ENCODE measurements at regions not wholly inside any gene's neighbourhood (a gene's known extent, or its start where the extent isn't known, plus 50 kb on each side); places are given as distances from the start of the nearest gene placed in this dataset.

- Mint-ChIP-seq H3K4me3 (no peak overlapping the region), H3K27me3 (no peaks in the 10 kb centered on the region), H3K4me1 (no peaks in the 10 kb centered on the region), H3K27ac (no peak overlapping the region), H3K36me3 (no peaks in the 10 kb centered on the region), H3K9me3 (peaks cover 0 to 6% (median 0%) of the 10 kb centered on the region in 8 donors)
- Histone ChIP-seq H3K27ac (ENCODE audit: low read depth, low read length) (no peak overlapping the region), H3K9me3 (ENCODE audit: control insufficient read depth in 1 of 2, low read length in 2 of 2) (no peaks in the 10 kb centered on the region), H3K4me1 (ENCODE audit: insufficient read depth, low read length) (no peaks in the 10 kb centered on the region), H3K27me3 (ENCODE audit: insufficient read depth, low read length) (no peaks in the 10 kb centered on the region), H3K36me3 (ENCODE audit: insufficient read depth, low read length) (no peaks in the 10 kb centered on the region), H3K4me3 (ENCODE audit: low read length in 2 of 2) (no peak overlapping the region)
- POLR2A ChIA-PET (ENCODE audit: partially characterized antibody): no interaction called here
- CTCF ChIA-PET (ENCODE audit: partially characterized antibody): no interaction called here
- DNase-seq: no peak
- intact Hi-C loops (cut with micrococcal nuclease): no loop called here
Measured at GRCh38 chr18:6600667-6601167, 128.8 kb upstream of the ARHGAP28 start.

GRCh38 chr18:6601241-6601640 lies 128.3 kb upstream of the ARHGAP28 start:
- ChIA-PET CTCF (ENCODE audit: partially characterized antibody) (no interaction called here), POLR2A (ENCODE audit: partially characterized antibody) (no interaction called here)
- Mint-ChIP-seq H3K4me1 (no peaks in the 10 kb centered on the region), H3K36me3 (no peaks in the 10 kb centered on the region), H3K4me3 (no peak overlapping the region), H3K27me3 (no peaks in the 10 kb centered on the region), H3K9me3 (peaks cover 0 to 7% (median 0%) of the 10 kb centered on the region in 8 donors), H3K27ac (no peak overlapping the region)
- Histone ChIP-seq H3K27me3 (ENCODE audit: insufficient read depth, low read length) (no peaks in the 10 kb centered on the region), H3K4me1 (ENCODE audit: insufficient read depth, low read length) (no peaks in the 10 kb centered on the region), H3K27ac (ENCODE audit: low read depth, low read length) (no peak overlapping the region), H3K9me3 (ENCODE audit: control insufficient read depth in 1 of 2, low read length in 2 of 2) (no peaks in the 10 kb centered on the region), H3K36me3 (ENCODE audit: insufficient read depth, low read length) (no peaks in the 10 kb centered on the region), H3K4me3 (ENCODE audit: low read length in 2 of 2) (no peak overlapping the region)
- intact Hi-C loops (cut with micrococcal nuclease): no loop called here
- no peak for DNase-seq

- no peaks in the 10 kb centered on the region for H3K4me1 ChIP-seq (ENCODE audit: insufficient read depth, low read length)
- H3K27me3 ChIP-seq (ENCODE audit: insufficient read depth, low read length): no peaks in the 10 kb centered on the region
- Mint-ChIP-seq H3K36me3 (no peaks in the 10 kb centered on the region), H3K9me3 (peaks cover 0 to 7% (median 0%) of the 10 kb centered on the region in 8 donors), H3K4me3 (no peak overlapping the region), H3K4me1 (no peaks in the 10 kb centered on the region), H3K27me3 (no peaks in the 10 kb centered on the region), H3K27ac (no peak overlapping the region)
- intact Hi-C loops (cut with micrococcal nuclease): no loop called here
- CTCF ChIA-PET (ENCODE audit: partially characterized antibody): interaction anchor here (1.4 kb wide), 1 partner anchor 10 kb away, joined by 3 read pairs; no protein-coding TSS in a partner anchor
- no peak overlapping the region for H3K4me3 ChIP-seq (ENCODE audit: low read length in 2 of 2)
- H3K36me3 ChIP-seq (ENCODE audit: insufficient read depth, low read length): no peaks in the 10 kb centered on the region
- no peak for DNase-seq
- no peak overlapping the region for H3K27ac ChIP-seq (ENCODE audit: low read depth, low read length)
- H3K9me3 ChIP-seq (ENCODE audit: control insufficient read depth in 1 of 2, low read length in 2 of 2): no peaks in the 10 kb centered on the region
- POLR2A ChIA-PET (ENCODE audit: partially characterized antibody): no interaction called here
Measured at GRCh38 chr18:6602365-6602764, 127.2 kb upstream of the ARHGAP28 start.

- CTCF ChIA-PET (ENCODE audit: partially characterized antibody): no interaction called here
- H3K4me1 Mint-ChIP-seq: no peaks in the 10 kb centered on the region
- no peak overlapping the region for H3K27ac Mint-ChIP-seq
- H3K36me3 ChIP-seq (ENCODE audit: insufficient read depth, low read length): no peaks in the 10 kb centered on the region
- H3K36me3 Mint-ChIP-seq: no peaks in the 10 kb centered on the region
- H3K9me3 Mint-ChIP-seq: peaks cover 0 to 3% (median 1%) of the 10 kb centered on the region in 8 donors
- H3K4me1 ChIP-seq (ENCODE audit: insufficient read depth, low read length): no peaks in the 10 kb centered on the region
- no peaks in the 10 kb centered on the region for H3K9me3 ChIP-seq (ENCODE audit: control insufficient read depth in 1 of 2, low read length in 2 of 2)
- no peaks in the 10 kb centered on the region for H3K27me3 ChIP-seq (ENCODE audit: insufficient read depth, low read length)
- intact Hi-C loops (cut with micrococcal nuclease): no loop called here
- H3K27ac ChIP-seq (ENCODE audit: low read depth, low read length): no peak overlapping the region
- no peak overlapping the region for H3K4me3 ChIP-seq (ENCODE audit: low read length in 2 of 2)
- no peak overlapping the region for H3K4me3 Mint-ChIP-seq
- POLR2A ChIA-PET (ENCODE audit: partially characterized antibody): no interaction called here
- DNase-seq: no peak
- no peaks in the 10 kb centered on the region for H3K27me3 Mint-ChIP-seq
Measured at GRCh38 chr18:6604573-6604941, 125.0 kb upstream of the ARHGAP28 start.

GRCh38 chr18:6605115-6605869 lies 124.2 kb upstream of the ARHGAP28 start:
- no peaks in the 10 kb centered on the region for H3K36me3 ChIP-seq (ENCODE audit: insufficient read depth, low read length)
- Mint-ChIP-seq H3K4me1 (no peaks in the 10 kb centered on the region), H3K27ac (no peak overlapping the region), H3K9me3 (peaks cover 0 to 3% (median 2%) of the 10 kb centered on the region in 8 donors), H3K36me3 (no peaks in the 10 kb centered on the region), H3K4me3 (no peak overlapping the region), H3K27me3 (no peaks in the 10 kb centered on the region)
- intact Hi-C loops (cut with micrococcal nuclease): no loop called here
- H3K27ac ChIP-seq (ENCODE audit: low read depth, low read length): no peak overlapping the region
- POLR2A ChIA-PET (ENCODE audit: partially characterized antibody): no interaction called here
- CTCF ChIA-PET (ENCODE audit: partially characterized antibody): no interaction called here
- no peaks in the 10 kb centered on the region for H3K27me3 ChIP-seq (ENCODE audit: insufficient read depth, low read length)
- H3K9me3 ChIP-seq (ENCODE audit: control insufficient read depth in 1 of 2, low read length in 2 of 2): no peaks in the 10 kb centered on the region
- H3K4me3 ChIP-seq (ENCODE audit: low read length in 2 of 2): no peak overlapping the region
- DNase-seq: no peak
- no peaks in the 10 kb centered on the region for H3K4me1 ChIP-seq (ENCODE audit: insufficient read depth, low read length)

- POLR2A ChIA-PET (ENCODE audit: partially characterized antibody): no interaction called here
- no peak for DNase-seq
- Histone ChIP-seq H3K27ac (ENCODE audit: low read depth, low read length) (no peak overlapping the region), H3K36me3 (ENCODE audit: insufficient read depth, low read length) (no peaks in the 10 kb centered on the region), H3K4me1 (ENCODE audit: insufficient read depth, low read length) (no peaks in the 10 kb centered on the region), H3K27me3 (ENCODE audit: insufficient read depth, low read length) (no peaks in the 10 kb centered on the region), H3K9me3 (ENCODE audit: control insufficient read depth in 1 of 2, low read length in 2 of 2) (no peaks in the 10 kb centered on the region), H3K4me3 (ENCODE audit: low read length in 2 of 2) (no peak overlapping the region)
- no peak overlapping the region for H3K27ac Mint-ChIP-seq
- intact Hi-C loops (cut with micrococcal nuclease): no loop called here
- H3K36me3 Mint-ChIP-seq: no peaks in the 10 kb centered on the region
- CTCF ChIA-PET (ENCODE audit: partially characterized antibody): no interaction called here
- H3K9me3 Mint-ChIP-seq: peaks cover 0 to 7% (median 3%) of the 10 kb centered on the region in 8 donors
- H3K27me3 Mint-ChIP-seq: no peaks in the 10 kb centered on the region
- no peaks in the 10 kb centered on the region for H3K4me1 Mint-ChIP-seq
- H3K4me3 Mint-ChIP-seq: no peak overlapping the region
Measured at GRCh38 chr18:6606411-6607085, 123.0 kb upstream of the ARHGAP28 start.

- no peak overlapping the region for H3K27ac ChIP-seq (ENCODE audit: low read depth, low read length)
- peaks cover 0 to 11% (median 4%) of the 10 kb centered on the region in 8 donors for H3K9me3 Mint-ChIP-seq
- ChIA-PET POLR2A (ENCODE audit: partially characterized antibody) (no interaction called here), CTCF (ENCODE audit: partially characterized antibody) (no interaction called here)
- no peak overlapping the region for H3K4me3 ChIP-seq (ENCODE audit: low read length in 2 of 2)
- no peaks in the 10 kb centered on the region for H3K27me3 ChIP-seq (ENCODE audit: insufficient read depth, low read length)
- no peaks in the 10 kb centered on the region for H3K4me1 ChIP-seq (ENCODE audit: insufficient read depth, low read length)
- no peaks in the 10 kb centered on the region for H3K4me1 Mint-ChIP-seq
- no peaks in the 10 kb centered on the region for H3K27me3 Mint-ChIP-seq
- no peaks in the 10 kb centered on the region for H3K36me3 Mint-ChIP-seq
- H3K27ac Mint-ChIP-seq: no peak overlapping the region
- H3K9me3 ChIP-seq (ENCODE audit: control insufficient read depth in 1 of 2, low read length in 2 of 2): no peaks in the 10 kb centered on the region
- DNase-seq: no peak
- H3K4me3 Mint-ChIP-seq: no peak overlapping the region
- intact Hi-C loops (cut with micrococcal nuclease): no loop called here
- no peaks in the 10 kb centered on the region for H3K36me3 ChIP-seq (ENCODE audit: insufficient read depth, low read length)
Measured at GRCh38 chr18:6607343-6607742, 122.2 kb upstream of the ARHGAP28 start.
